ENCODE measurements at regions not wholly inside any gene's neighbourhood (a gene's known extent, or its start where the extent isn't known, plus 50 kb on each side); places are given as distances from the start of the nearest gene placed in this dataset.
"Not testable (repeated sequence)": the region's sequence is repeated elsewhere in the genome, so short reads cannot be mapped to it uniquely, and the experiment has no call there.

GRCh38 chr9:135391759-135392158 lies 87.8 kb upstream of the PPP1R26 start:
- DNase-seq, result no peak

DNA sequence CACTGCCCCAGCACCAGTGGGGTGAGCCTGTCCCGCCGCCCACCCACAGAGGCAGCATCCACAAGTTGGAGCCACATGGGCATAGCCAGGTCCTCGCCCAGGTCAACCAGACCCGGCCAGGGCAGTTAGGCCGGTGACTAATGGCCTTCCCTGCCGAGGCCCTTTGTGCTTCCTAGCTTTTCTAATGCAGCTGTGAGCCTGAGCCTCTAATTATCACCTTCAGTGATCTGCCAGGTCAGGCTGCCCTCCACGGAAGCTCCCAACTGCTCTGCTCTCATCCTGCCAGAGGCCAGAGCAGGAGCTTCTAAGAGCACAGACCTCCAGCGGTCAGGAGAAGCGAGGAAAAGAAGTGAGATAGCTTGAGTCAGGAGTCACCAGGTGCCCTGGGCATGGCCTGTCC lies 87.1 kb upstream of the PPP1R26 start:
- no peak for DNase-seq

DNA sequence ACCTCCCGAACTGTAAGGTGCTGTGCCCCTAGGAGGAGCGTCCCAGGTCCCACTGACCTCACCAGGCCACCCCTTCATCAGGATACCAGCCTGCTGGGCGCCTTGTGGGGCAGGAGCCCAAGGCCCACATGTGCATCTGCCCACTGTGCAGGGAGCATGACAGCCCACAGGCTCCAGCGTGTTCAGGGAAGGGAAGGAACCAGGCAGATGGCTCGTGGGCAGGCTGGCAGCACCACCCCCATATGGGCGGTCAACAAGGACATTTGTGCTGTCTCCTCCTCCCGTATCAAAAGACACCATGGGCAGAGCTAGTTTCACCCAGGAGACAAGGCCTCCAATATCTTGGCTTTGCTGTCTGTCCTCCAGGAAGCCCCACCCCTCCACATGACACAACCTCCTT lies 85.5 kb upstream of the PPP1R26 start:
- DNase-seq, result no peak

DNA sequence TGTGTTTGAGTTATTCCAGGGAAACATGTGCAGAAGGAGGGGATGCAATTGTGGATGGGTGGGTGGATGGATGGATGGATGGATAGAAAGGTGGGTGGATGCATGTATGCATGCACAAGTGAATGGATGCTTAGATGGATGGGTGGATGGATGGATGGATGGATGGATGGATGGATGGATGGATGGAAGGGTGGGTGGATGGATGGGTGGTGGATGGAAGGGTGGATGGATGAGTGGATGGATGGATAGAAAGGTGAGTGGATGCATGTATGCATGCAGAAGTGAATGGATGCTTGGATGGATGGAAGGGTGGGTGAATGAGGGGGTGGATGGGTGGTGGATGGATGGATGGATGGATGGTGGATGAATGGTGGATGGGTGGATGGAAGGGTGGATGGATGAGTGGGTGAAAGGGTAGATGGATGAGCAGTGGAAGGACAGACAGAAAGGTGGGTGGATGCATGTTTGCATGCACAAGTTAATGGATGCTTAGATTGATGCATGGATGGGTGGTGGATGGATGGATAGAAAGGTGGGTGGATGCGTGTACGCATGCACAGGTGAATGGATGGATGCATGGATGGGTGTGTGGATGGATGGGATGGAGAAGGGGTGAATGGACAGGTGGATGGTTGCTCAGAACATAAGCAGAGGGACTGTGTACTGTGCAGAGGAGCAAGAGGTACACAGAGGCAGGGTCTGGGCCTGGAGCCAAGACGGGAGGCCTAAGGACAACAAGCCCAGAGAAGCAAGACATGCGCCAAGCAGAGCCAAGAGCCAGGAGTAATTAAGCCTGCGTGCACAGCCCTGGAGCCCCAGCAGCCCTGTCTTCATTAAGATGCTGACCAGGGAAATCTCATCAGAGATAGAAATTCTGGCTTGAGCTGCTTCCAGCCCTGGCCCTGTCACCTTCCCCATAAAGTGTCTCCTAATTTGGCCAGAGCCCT lies 84.6 kb upstream of the PPP1R26 start:
- DNase-seq, result no peak

DNA sequence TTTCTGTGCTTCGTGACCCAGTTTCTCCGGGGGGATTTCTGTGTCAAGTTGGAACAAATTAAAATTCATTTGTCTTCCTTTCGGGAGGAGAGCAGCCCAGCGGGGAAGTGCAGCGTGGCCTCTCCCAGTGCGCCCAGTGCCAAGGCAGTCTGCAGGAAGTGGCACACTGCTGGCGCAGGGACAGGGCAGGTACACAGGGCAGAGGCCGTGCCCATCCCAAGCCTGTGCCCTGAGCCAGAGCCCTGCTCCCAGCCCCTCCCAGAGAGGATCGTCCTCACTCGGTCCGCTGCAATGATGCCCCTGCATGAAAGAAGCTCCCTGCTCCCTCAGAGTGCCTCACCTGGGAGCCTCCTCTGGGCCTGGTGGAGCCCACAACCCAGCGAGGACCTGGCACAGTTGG lies 82.4 kb upstream of the PPP1R26 start:
- no peak for DNase-seq

- no peak for DNase-seq
Measured at GRCh38 chr9:135399000-135399649, 80.5 kb upstream of the PPP1R26 start.

DNA sequence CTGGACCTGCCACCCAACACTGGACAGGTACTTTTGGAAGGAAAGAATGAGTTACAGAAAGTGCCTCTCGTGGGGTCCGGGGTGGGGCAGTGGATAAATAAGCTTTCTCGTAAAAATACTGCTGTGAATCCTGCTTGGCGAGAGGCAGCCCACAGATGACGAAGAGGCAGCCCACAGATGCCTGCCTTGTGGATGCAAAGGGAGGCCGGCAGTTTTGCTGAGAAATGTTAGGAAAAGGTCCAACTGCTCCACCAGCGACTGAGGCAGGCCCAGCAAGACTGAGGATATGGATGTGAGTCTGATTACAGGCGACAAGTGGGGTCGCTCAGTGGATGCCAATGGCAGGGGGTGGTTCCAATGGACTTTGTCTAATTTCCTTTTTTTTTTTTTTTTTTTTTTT lies 79.1 kb upstream of the PPP1R26 start:
- no peak for DNase-seq

GRCh38 chr9:135401218-135401617 lies 78.4 kb upstream of the PPP1R26 start:
- DNase-seq, result no peak

- DNase-seq, result no peak
Measured at GRCh38 chr9:135402048-135402738, 77.4 kb upstream of the PPP1R26 start.

GRCh38 chr9:135402739-135403695 lies 76.6 kb upstream of the PPP1R26 start:
- no peak for DNase-seq

DNA sequence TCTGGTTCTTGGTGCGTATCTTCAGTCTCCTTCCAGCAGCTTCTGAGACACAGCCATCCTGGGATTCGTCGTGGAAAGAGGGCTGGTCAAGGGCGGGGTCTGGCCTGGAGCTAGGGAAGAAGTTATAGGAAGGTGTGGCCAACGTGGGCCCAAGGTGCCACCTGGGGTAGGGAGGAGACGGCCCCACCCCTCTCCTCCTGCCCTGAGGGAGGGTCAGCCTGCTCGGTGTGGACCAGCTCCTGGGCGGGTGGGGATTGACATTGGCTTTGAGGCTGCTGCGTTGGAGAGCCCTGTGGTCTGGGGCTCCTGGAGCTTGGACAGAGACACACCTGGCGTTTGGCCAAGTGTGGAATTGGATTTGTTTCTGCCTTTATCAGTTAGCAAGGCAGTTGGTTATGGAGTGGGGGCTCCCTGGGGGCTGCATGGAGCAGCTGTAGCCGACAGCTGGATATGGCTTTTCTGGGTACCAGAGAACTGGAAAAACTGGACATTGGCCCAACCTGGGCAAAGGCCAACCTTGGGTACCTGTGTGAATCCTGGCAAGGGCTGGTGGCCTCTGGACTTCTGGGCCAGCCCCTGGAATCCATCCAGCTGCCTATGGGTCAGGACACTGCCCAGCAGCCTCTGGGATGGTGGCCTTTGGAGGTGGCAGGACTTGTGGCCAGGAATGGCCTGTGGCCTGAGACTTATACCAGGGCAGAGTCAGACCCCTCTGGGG lies 75.7 kb upstream of the PPP1R26 start:
- no peak for DNase-seq

DNA sequence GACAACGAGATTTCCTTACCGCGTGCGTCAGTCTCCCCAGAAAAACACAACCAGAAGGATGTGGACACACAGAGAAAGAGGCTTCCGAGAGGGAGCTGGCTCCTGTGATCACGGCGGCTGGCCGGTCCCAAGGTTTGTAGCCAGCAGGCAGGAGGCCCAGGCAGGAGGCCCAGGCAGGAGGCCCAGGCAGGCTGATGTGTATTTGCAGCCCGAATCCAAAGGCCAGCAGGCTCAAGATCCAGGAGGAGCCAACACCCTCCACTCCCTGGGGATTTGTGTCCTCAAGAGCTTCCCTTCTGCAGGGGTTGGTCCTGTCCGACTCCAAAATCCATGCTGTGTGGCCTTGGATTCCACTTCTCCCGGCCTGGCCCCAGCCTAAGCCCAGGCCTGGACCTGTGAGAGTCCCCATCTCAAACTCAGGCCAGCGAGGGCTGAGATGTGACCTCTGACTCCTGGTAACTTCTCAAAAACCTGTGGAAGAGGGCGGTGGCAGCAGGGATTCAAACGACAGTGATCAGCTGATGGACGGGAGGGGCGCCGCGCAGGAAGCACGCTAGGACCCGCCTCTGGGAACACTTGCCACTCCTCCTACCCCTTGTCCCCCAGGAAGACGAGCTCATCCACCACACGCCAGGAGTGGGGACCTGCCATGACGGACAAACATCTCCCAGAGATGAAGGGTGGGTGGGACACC lies 75.0 kb upstream of the PPP1R26 start:
- no peak for DNase-seq

DNA sequence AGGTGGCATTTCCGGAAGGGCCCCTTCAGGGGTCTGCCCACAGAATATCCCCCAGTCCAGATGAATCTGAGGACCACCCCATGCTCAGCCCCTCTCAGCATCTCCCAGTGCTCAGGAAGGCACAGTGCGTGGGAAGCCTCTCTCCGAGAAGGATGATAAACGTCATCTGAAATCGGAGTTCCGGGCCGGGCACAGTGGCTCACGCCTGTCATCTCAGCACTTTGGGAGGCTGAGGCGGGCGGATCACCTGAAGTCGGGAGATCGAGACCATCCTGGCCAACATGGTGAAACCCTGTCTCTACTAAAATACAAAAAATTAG lies 74.5 kb upstream of the PPP1R26 start:
- not testable (repeated sequence) for DNase-seq

DNA sequence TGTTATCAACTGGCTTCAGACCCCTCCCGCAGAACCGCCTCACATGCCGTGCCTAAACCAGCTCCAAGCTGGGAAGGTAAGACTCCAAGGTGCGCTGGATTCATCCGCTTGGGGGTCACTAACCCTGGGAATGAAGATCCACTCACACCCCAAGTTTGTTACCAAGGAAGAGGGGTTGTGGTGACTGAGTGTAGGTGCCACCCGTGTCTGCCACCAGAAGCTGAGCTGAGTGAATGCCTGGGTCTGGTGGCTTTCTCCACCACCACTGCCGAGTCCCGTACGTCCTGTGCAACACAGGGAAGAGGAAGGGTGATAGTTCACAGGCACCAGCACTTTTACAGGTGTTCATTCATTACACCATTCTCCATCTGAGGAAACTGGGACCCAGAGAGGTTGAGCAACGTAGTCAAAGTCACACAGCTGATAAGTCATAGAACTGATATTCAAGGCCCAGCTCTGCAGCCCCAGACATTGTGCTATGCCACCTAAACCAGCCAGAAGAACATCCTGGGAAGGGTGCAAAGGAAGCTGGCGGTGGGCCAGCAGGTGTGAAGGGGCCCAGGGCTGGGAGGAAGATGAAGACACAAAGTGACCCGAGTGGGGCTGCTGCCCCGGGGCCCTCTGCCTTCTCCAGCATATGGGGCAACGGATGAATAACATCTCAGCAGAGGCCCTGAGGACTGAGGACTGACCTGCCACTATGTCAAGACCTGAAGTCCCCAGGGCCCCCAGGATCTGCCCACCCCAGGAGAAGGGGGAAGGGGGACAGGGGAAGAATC lies 70.9 kb upstream of the PPP1R26 start:
- DNase-seq, result no peak

DNA sequence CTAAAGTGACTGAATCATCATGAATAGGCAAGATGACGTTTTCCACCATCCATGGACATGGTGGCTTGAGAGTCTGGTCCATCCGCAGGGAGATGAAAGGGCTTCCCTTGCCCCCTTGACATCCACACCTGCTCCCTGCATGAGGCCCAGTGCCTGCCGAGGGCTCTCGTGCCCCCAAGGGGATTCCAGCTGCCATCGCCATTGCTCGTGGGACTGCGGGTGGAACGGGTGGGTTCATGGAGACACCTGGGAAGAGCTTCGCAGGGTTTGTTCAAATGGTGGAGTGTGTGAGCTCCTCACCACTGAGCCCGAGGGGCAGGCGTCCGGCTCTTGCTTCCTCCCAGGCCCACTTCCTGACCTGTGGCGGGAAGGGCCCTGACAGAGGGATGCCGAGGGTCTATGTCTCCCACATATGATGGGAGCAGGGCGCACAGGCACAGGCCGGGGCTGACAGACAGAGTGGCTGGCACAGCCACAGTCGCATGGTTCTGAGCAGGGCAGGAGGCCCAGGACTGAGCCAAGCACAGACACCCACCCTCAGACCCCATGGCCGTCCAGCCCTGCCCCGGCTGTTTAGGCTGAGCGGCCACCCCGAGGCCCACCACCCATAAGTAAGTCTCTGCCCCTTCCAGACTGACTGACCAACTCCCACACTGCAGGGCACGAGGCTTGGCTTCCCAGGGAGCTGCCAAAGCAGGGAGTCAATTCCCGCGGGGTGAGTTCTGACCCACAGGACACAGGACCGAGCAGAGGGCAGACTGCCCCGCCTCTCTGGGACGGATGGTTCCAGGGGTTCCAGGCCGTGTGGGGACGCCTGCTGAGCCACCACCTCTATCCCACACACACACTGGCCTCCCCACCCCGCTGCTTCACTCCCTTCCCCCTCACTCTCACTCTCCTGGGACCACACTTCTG lies 70.0 kb upstream of the PPP1R26 start:
- DNase-seq, result no peak

- no peak for DNase-seq
Measured at GRCh38 chr9:135410421-135410820, 69.2 kb upstream of the PPP1R26 start.

DNA sequence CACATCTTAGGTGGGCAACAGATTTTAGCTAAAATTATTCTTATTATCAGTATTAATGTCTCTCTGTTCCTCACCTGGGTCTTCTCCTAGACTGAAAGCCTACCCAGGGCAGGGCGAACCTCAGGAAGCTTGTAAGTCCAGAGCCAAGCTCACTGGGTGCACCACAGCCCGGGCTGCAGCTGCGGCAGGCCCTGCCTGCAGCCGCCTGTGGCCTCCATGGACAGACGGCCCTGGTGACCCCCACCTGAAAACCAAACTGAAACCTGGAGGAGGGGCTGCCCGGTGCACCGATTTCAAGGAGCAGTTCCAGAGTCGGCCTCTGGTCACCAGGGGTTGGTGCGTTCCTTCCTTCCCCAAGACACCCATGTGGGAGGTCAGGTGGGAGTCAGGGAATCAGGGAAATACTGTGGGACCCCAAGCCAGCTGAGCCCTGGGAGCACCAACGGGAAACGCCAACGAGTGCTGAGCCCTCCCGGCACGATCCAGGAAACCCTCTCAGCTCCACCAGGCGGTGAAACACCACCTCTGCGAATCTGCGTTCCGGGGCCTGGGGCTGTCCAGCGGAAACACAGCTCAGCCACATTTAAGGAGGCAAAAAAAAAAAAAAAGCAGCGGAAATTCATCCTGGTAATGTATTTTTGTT lies 68.6 kb upstream of the PPP1R26 start:
- DNase-seq, result no peak

- not testable (repeated sequence) for DNase-seq
Measured at GRCh38 chr9:135411605-135412004, 68.0 kb upstream of the PPP1R26 start.

All from NCI-H2081 (cell line).